SU-DHL-6 (cell line): ENCODE measurements at regions not wholly inside any gene's neighbourhood (a gene's known extent, or its start where the extent isn't known, plus 50 kb on each side); places are given as distances from the start of the nearest gene placed in this dataset.

ENCODE experiments used
- H2AFZ ChIP-seq: fragments of 200-600 bp; sonication (generic); 2 replicates; pipeline ENCODE4 v1.6.1; 2014; ENCODE audit warnings: low read depth, mild to moderate bottlenecking, moderate library complexity, mixed read lengths, antibody characterized with exemption, low read length; ENCODE audit not compliant: severe bottlenecking
- H3F3A ChIP-seq: fragments of 200-600 bp; shearing (Covaris generic); 2 replicates; pipeline ENCODE4 v1.6.0; 2016; ENCODE audit warnings: antibody characterized with exemption, mild to moderate bottlenecking; ENCODE audit not compliant: insufficient read depth
- H3K27ac ChIP-seq: fragments of 200-600 bp; sonication (generic); 2 replicates; pipeline ENCODE4 v1.5.1; 2016; ENCODE audit warnings: low read depth, mild to moderate bottlenecking, low read length, moderate library complexity, mixed read lengths
- H3K27me3 ChIP-seq: fragments of 200-600 bp; sonication (generic), shearing (Covaris generic); 2 replicates; pipeline ENCODE4 v1.6.0; 2014; ENCODE audit warnings: mild to moderate bottlenecking, low read length
- H3K36me3 ChIP-seq: fragments of 200-600 bp; sonication (generic); 2 replicates; pipeline ENCODE4 v1.6.1; 2014; ENCODE audit warnings: mild to moderate bottlenecking, low read length, mixed read lengths
- H3K4me2 ChIP-seq: fragments of 300-600, 200-600 bp; shearing (Covaris generic), sonication (generic); 2 replicates; pipeline ENCODE4 v1.6.0; 2014; ENCODE audit warnings: low read length, low read depth, mild to moderate bottlenecking; ENCODE audit not compliant: poor library complexity, severe bottlenecking
- H3K4me3 ChIP-seq: fragments of 200-600 bp; sonication (generic); 2 replicates; pipeline ENCODE4 v1.5.1; 2014; ENCODE audit warnings: antibody characterized with exemption, low read length, mild to moderate bottlenecking, mixed read lengths; ENCODE audit not compliant: insufficient read depth, poor library complexity, severe bottlenecking
- H3K79me2 ChIP-seq: fragments of 200-600 bp; sonication (generic); 2 replicates; pipeline ENCODE4 v1.6.1; 2014; ENCODE audit warnings: mild to moderate bottlenecking, low read length, moderate library complexity; ENCODE audit not compliant: insufficient read depth
- H3K9ac ChIP-seq: fragments of 200-600 bp; sonication (generic); 2 replicates; pipeline ENCODE4 v1.7.0; 2014; ENCODE audit warnings: mild to moderate bottlenecking, low read length
- H3K9me2 ChIP-seq: fragments of 200-600 bp; sonication (generic); replicated peaks from 2 replicates; pipeline ENCODE4 v1.6.1; 2014; ENCODE audit warnings: low read length; ENCODE audit not compliant: insufficient read depth
- H3K9me3 ChIP-seq: fragments of 200-600 bp; sonication (generic); 2 replicates; pipeline ENCODE4 v1.6.1; 2014; ENCODE audit warnings: low read length, mixed read lengths; ENCODE audit not compliant: insufficient read depth
- H4K20me1 ChIP-seq: fragments of 200-600 bp; sonication (generic); 2 replicates; pipeline ENCODE4 v1.6.1; 2014; ENCODE audit warnings: low read depth, mild to moderate bottlenecking, antibody characterized with exemption, low read length, moderate library complexity, mixed read lengths
- CTCF ChIP-seq: fragments of 200-600 bp; sonication (generic); IDR thresholded peaks from one replicate; pipeline ENCODE4 v1.5.1; 2017; ENCODE audit warnings: antibody characterized with exemption, mild to moderate bottlenecking, low read length, moderate library complexity; ENCODE audit not compliant: insufficient read depth, poor library complexity, severe bottlenecking
- EZH2phosphoT487 ChIP-seq: fragments of 200-600 bp; sonication (generic), shearing (Covaris generic); conservative IDR thresholded peaks from 2 replicates; pipeline ENCODE4 v1.6.1; 2018; ENCODE audit warnings: mild to moderate bottlenecking, antibody characterized with exemption, low read length, moderate library complexity, mixed read lengths

GRCh38 chr7:25303281-25304181 is 75.2 kb upstream of the NPVF start:
- Histone ChIP-seq H3K79me2 (no peaks in the 10 kb centered on the region), H3K9ac (no peak overlapping the region), H3K27ac (no peak overlapping the region), H3K4me3 (no peak overlapping the region), H3K27me3 (no peaks in the 10 kb centered on the region), H4K20me1 (no peaks in the 10 kb centered on the region), H2AFZ (no peak overlapping the region), H3K4me2 (no peak overlapping the region), H3K9me3 (no peaks in the 10 kb centered on the region), H3F3A (no peaks in the 10 kb centered on the region), H3K9me2 (no peaks in the 10 kb centered on the region), H3K36me3 (no peaks in the 10 kb centered on the region)
- TF ChIP-seq EZH2phosphoT487 (no peak), CTCF (no peak)

- Histone ChIP-seq H3K9me3 (no peaks in the 10 kb centered on the region), H3F3A (no peaks in the 10 kb centered on the region), H3K27me3 (no peaks in the 10 kb centered on the region), H3K9ac (no peak overlapping the region), H3K36me3 (no peaks in the 10 kb centered on the region), H4K20me1 (no peaks in the 10 kb centered on the region), H3K9me2 (no peaks in the 10 kb centered on the region), H3K4me2 (no peak overlapping the region), H2AFZ (no peak overlapping the region), H3K79me2 (no peaks in the 10 kb centered on the region), H3K4me3 (no peak overlapping the region), H3K27ac (no peak overlapping the region)
- TF ChIP-seq EZH2phosphoT487: no peak
Measured at GRCh38 chr7:25304691-25305090, 76.4 kb upstream of the NPVF start.

- no peaks in the 10 kb centered on the region for H3K9me2 ChIP-seq
- H3K9me3 ChIP-seq: no peaks in the 10 kb centered on the region
- H2AFZ ChIP-seq: no peak overlapping the region
- no peaks in the 10 kb centered on the region for H3F3A ChIP-seq
- no peak overlapping the region for H3K4me2 ChIP-seq
- TF ChIP-seq CTCF: no peak
- TF ChIP-seq EZH2phosphoT487: no peak
- H4K20me1 ChIP-seq: no peaks in the 10 kb centered on the region
- H3K36me3 ChIP-seq: no peaks in the 10 kb centered on the region
- H3K27ac ChIP-seq: no peak overlapping the region
- no peaks in the 10 kb centered on the region for H3K79me2 ChIP-seq
- no peak overlapping the region for H3K9ac ChIP-seq
- H3K27me3 ChIP-seq: no peaks in the 10 kb centered on the region
- no peak overlapping the region for H3K4me3 ChIP-seq
Measured at GRCh38 chr7:25305831-25306230, 77.5 kb upstream of the NPVF start.

- Histone ChIP-seq H3F3A (no peaks in the 10 kb centered on the region), H3K27ac (no peak overlapping the region), H2AFZ (no peak overlapping the region), H3K79me2 (no peaks in the 10 kb centered on the region), H3K4me3 (no peak overlapping the region), H3K4me2 (no peak overlapping the region), H4K20me1 (no peaks in the 10 kb centered on the region), H3K27me3 (no peaks in the 10 kb centered on the region), H3K9ac (no peak overlapping the region), H3K9me3 (no peaks in the 10 kb centered on the region), H3K9me2 (no peaks in the 10 kb centered on the region), H3K36me3 (no peaks in the 10 kb centered on the region)
- TF ChIP-seq EZH2phosphoT487: no peak
- TF ChIP-seq CTCF: no peak
Measured at GRCh38 chr7:25307624-25308023, 79.3 kb upstream of the NPVF start.
